Activated CD4-positive, alpha-beta memory T cell treated with anti-CD3 and anti-CD28 coated beads, Interleukin-2, amount 10 ng/mL, durations not matched to agents 7 days and 5 days (primary cell): ENCODE measurements at regions not wholly inside any gene's neighbourhood (a gene's known extent, or its start where the extent isn't known, plus 50 kb on each side); places are given as distances from the start of the nearest gene placed in this dataset.

Source experiments
- CTCF ChIA-PET: fragments of 350-600 bp; sonication (Branson Sonifier 250); formaldehyde crosslinking; loops from one replicate; lab custom pipeline; 2021; ENCODE audit warnings: antibody characterized with exemption, inconsistent platforms; lab: Charles Lee
- POLR2A ChIA-PET: fragments of 350-600 bp; sonication (Branson Sonifier 250); formaldehyde crosslinking; loops from one replicate; lab custom pipeline; 2021; ENCODE audit warnings: antibody characterized with exemption; lab: Charles Lee
- DNase-seq: peaks from one replicate; pipeline ENCODE4 v3.0.0-alpha.2; 2020
- H3K27ac Mint-ChIP-seq: one replicate; pipeline ENCODE4 v1.8.0; 2021; ENCODE audit warnings: mild to moderate bottlenecking, mixed read lengths
- H3K27me3 Mint-ChIP-seq: one replicate; pipeline ENCODE4 v1.8.0; 2021; ENCODE audit warnings: mixed read lengths
- H3K36me3 Mint-ChIP-seq: one replicate; pipeline ENCODE4 v1.8.0; 2021; ENCODE audit warnings: low read depth, mixed read lengths
- H3K4me1 Mint-ChIP-seq: one replicate; pipeline ENCODE4 v1.8.0; 2021; ENCODE audit warnings: mixed read lengths
- H3K4me3 Mint-ChIP-seq: one replicate; pipeline ENCODE4 v1.8.0; 2021; ENCODE audit warnings: mild to moderate bottlenecking, mixed read lengths
- H3K9me3 Mint-ChIP-seq: one replicate; pipeline ENCODE4 v1.8.0; 2021; ENCODE audit warnings: mixed read lengths

DNA sequence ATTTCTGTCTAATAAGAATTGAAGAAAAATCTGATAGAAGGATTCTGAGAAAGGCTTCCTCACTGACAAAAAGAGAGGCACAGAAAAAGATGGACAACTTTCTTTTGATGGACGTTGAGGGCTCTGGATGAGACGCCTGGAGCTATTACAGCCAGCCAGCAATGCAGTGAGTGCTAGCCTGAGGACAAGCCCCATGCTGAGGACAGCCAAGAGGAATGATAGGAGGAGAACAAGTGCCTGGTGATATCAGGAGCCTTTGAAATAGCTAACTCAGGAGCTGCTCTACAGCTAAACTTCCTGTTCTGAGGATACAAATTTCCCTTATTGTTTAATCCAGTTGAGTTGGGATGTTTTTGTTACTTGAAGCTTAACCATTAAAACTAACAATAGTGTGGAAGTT is 212.3 kb downstream of the COG6 start:
- POLR2A ChIA-PET, result no interaction called here
- no peak for DNase-seq
- H3K4me3 Mint-ChIP-seq, result no peak overlapping the region
- no peaks in the 10 kb centered on the region for H3K9me3 Mint-ChIP-seq
- H3K4me1 Mint-ChIP-seq, result no peaks in the 10 kb centered on the region
- H3K27ac Mint-ChIP-seq, result no peak overlapping the region
- CTCF ChIA-PET, result no interaction called here
- no peaks in the 10 kb centered on the region for H3K27me3 Mint-ChIP-seq
- H3K36me3 Mint-ChIP-seq, result no peaks in the 10 kb centered on the region

DNA sequence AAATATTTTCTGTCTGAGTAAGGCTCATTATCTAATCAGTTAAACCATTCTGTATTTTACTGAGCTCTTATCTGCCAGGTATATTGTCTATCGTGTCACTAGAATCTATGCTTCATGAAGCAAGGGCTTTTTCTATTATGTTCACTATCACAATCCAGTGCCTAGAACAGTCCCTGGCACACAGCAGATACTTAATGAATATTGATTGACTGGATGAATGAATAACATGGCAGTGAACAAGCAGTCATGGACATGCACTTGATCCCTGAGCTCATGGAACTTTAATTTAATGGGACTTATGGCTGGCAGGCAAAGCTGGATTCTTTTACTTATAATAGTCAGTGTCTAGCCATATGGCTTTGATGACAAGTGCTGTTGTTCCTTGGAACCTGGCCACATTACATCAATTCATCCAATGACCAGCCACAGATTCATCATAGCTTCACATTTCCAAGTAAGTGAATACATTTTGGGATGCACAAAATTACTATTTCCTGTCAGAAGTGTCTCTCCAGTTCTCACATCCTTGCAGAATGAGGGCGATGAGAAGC is 214.8 kb downstream of the COG6 start:
- Mint-ChIP-seq H3K27me3 (no peaks in the 10 kb centered on the region), H3K27ac (no peak overlapping the region), H3K4me3 (no peak overlapping the region), H3K4me1 (no peaks in the 10 kb centered on the region), H3K9me3 (no peaks in the 10 kb centered on the region), H3K36me3 (no peaks in the 10 kb centered on the region)
- ChIA-PET CTCF (interaction anchor here (0.7 kb wide), 1 partner anchor 10 kb away, joined by 3 read pairs; no protein-coding TSS in a partner anchor), POLR2A (no interaction called here)
- no peak for DNase-seq

DNA sequence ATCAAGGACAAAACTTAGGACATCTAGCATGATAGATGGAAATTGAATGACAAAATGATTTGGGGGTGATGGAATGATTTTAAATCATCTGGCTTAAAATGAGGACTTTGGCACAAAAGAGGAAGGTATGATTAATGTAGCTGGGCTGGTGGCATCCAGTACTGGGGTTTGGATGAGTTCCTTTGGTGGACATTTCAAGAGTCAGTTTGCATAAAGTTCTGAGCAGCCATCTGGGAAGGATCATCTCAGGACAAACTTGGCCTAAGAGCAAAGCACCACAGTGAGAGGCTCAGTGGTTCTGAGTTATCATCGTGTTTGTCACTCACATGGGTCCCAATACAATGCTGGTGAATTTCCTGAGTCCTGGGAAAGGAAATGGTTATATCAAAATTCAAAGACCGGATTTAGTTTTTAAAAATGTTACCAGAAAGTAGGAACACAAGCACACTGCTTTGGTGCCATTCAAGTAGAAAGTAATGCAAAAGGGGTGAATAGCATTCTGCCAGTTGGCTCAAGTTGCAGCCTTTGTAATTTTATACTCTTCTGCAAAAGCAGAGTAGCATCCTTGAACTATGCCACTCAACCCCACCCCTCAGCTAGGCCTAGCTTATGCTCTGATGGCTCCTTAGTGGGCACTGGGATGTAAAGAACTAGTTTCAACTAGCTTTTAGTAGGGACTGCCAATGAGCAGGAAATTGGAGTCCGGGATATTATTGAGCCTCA is 219.0 kb downstream of the COG6 start:
- no peak overlapping the region for H3K27ac Mint-ChIP-seq
- no peak overlapping the region for H3K4me3 Mint-ChIP-seq
- H3K9me3 Mint-ChIP-seq, result no peaks in the 10 kb centered on the region
- no peaks in the 10 kb centered on the region for H3K4me1 Mint-ChIP-seq
- CTCF ChIA-PET, result no interaction called here
- no peak for DNase-seq
- POLR2A ChIA-PET, result no interaction called here
- H3K36me3 Mint-ChIP-seq, result no peaks in the 10 kb centered on the region
- no peaks in the 10 kb centered on the region for H3K27me3 Mint-ChIP-seq

DNA sequence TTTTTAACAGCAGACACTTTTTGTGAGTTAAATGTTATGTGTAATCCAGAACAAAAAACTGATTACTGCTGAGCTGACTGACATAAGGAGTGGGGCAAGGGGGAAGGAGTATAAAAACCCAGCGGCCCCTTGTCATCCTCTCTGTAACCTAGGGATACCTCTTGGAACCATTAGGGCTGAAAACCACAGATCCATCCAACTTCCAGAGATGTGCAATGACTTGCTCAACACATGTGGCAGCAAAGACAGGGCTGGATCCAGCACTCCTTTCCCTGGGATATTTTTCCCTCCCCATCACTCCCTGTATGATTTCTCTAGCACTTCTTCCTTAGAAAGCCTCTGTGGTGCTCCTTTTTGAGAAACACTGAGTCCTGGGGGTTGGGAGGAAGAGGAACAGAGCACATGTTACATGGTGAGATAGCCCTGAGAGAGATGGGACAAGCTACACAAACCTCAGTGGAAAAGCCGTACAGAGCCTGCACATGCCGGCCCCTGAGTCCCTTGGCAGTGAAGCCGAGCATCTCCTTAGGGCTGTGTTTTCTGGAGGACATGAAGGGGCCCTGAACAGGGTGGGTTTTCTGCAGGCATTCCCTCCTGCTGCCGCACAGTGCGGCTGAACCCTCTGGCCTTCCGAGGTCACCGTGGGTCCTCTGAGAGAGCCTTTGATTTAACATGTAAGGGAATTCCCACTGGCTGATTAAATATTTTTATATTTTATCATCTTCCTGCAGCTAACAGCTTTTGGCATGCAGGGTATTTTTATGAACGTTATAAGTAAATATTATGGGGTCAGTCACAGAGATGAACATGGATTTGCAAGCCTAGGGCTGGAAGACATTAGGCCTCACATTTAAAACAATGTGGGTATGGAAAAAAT is 219.9 kb downstream of the COG6 start:
- Mint-ChIP-seq H3K36me3 (no peaks in the 10 kb centered on the region), H3K27me3 (no peaks in the 10 kb centered on the region), H3K27ac (no peak overlapping the region), H3K4me3 (no peak overlapping the region), H3K9me3 (no peaks in the 10 kb centered on the region), H3K4me1 (no peaks in the 10 kb centered on the region)
- CTCF ChIA-PET, result no interaction called here
- POLR2A ChIA-PET, result no interaction called here
- no peak for DNase-seq

DNA sequence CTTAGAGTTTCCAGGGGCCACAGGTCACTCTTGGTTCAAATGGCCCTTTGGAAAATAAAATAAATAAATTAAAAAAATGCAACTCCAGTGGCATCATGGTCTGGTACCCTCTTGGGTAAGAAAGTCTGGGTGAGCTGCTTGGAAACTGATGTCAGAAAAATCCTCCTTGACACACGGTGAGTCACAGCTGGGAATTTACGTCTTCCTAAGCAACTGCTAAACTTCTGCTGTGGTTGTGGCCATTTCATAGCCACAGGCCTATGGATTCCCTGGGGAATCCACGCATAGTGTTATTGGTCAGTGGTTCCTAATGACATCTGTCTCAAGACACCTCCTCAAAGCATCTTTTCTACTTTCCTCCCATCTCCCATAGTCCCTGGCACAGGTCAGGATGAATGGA is 220.8 kb downstream of the COG6 start:
- POLR2A ChIA-PET, result no interaction called here
- Mint-ChIP-seq H3K36me3 (no peaks in the 10 kb centered on the region), H3K9me3 (peaks cover under 1% of the 10 kb centered on the region), H3K4me1 (no peaks in the 10 kb centered on the region), H3K27ac (no peak overlapping the region), H3K27me3 (peaks cover 2% of the 10 kb centered on the region), H3K4me3 (no peak overlapping the region)
- DNase-seq, result no peak
- CTCF ChIA-PET, result interaction anchor here (0.6 kb wide), 1 partner anchor 610 kb away, joined by 3 read pairs; no protein-coding TSS in a partner anchor

DNA sequence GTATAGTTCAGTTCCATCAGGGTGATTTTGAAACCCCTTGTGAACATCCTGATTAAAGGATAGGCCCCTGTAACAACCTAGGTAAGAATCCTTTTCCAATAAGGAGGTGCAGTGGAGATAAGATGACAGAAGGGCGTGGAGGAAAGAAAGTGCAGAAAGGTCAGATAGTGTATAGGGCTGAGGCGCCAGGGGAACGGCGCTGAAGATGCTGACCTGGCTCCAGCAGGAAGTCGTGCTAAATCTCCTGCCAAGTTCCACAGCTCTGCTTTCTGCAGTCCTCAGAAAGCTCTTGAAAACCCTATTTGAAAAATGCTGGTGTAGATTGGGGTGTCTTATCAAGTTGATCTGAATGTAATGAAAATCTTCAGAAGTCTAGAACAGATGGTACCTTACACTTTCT is 221.7 kb downstream of the COG6 start:
- H3K36me3 Mint-ChIP-seq, result no peaks in the 10 kb centered on the region
- ChIA-PET CTCF (no interaction called here), POLR2A (no interaction called here)
- DNase-seq, result no peak
- peaks cover 2% of the 10 kb centered on the region for H3K9me3 Mint-ChIP-seq
- no peak overlapping the region for H3K4me3 Mint-ChIP-seq
- no peak overlapping the region for H3K27ac Mint-ChIP-seq
- no peaks in the 10 kb centered on the region for H3K4me1 Mint-ChIP-seq
- H3K27me3 Mint-ChIP-seq, result peaks cover 6% of the 10 kb centered on the region

DNA sequence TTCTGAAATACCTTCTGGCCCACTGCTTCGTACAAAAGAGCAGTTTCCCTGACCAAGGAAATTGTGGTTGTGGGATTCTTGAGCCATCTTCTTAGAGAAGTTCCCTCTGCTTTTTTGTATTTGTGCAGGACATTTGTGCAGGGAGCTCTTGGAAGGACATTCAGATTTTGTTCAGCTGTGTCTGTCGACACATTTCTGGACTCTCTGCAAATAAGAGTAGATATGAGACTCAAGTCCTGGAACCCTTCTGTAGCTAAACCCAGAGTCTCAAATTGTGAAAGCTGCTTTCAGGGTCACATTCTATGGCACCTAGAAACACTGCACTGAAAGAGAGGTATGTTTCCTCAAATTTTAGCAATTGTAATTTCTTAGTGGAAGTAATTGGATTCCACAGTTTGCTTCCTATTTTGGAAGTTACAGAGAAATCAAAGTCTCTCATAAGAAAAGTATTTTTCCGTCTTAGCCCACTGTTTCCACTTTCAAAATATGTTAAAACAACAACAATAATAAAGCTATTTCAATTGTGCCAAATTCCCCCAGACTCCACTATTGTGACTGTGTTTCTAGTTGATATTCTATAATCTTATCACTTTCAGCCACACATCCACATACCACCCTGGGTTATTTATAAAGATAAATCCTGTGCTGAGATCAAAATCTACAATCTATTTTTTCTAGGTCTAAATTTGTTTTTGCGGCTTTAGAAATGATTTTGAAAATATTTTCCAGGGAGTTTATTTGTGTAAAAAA is 224.0 kb downstream of the COG6 start:
- CTCF ChIA-PET, result no interaction called here
- peaks cover 18% of the 10 kb centered on the region for H3K9me3 Mint-ChIP-seq
- peaks cover 6% of the 10 kb centered on the region for H3K27me3 Mint-ChIP-seq
- no peak overlapping the region for H3K27ac Mint-ChIP-seq
- no peaks in the 10 kb centered on the region for H3K4me1 Mint-ChIP-seq
- peaks cover 7% of the 10 kb centered on the region for H3K36me3 Mint-ChIP-seq
- POLR2A ChIA-PET, result no interaction called here
- DNase-seq, result no peak
- H3K4me3 Mint-ChIP-seq, result no peak overlapping the region

DNA sequence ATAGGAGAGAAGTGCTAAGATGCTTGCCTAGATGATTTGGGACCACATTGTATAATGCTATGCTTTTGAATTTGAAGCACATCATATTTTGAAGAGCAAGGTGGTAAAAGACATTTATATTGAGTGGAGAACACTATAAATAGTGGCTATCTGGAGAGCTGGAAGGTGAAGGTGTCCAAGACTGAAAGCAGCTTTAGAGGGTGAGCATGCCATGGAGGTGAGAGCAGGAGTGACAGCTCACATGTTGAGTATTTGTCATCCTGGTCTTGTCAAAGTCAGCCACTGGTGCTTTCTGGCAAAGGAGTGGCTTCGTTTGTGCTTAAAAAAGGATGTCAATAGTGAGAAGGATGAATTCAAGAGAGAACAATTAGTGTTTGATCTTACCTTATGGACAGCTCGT is 225.9 kb downstream of the COG6 start:
- ChIA-PET POLR2A (no interaction called here), CTCF (interaction anchor here (1.6 to 2.5 kb wide), 2 partner anchors 10 to 61 kb away, joined by 3 to 7 read pairs; no protein-coding TSS in a partner anchor)
- no peak overlapping the region for H3K4me3 Mint-ChIP-seq
- no peak overlapping the region for H3K27ac Mint-ChIP-seq
- H3K36me3 Mint-ChIP-seq, result peaks cover 7% of the 10 kb centered on the region
- no peaks in the 10 kb centered on the region for H3K4me1 Mint-ChIP-seq
- peaks cover 6% of the 10 kb centered on the region for H3K27me3 Mint-ChIP-seq
- peaks cover 20% of the 10 kb centered on the region for H3K9me3 Mint-ChIP-seq
- no peak for DNase-seq

DNA sequence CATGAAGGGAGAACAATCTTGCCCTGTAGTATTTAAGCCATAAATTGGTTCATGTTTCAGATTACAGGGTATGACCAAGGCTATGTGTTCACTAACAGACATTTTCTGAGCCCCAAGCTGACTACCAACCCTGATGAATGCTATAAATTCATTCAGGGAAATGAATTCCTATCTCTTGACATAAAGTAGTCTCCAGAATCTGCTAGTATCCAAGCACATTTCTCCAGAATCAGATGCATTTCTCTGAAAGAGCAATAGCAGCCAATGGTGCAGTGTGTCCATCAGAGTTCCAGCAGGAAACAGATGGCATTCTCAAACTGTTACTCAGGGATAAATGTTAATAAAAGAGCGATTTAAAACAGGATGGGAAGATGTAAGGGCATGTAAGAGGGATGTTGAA is 226.4 kb downstream of the COG6 start:
- CTCF ChIA-PET, result interaction anchor here (1.6 to 2.5 kb wide), 2 partner anchors 10 to 60 kb away, joined by 3 to 7 read pairs; no protein-coding TSS in a partner anchor
- H3K27me3 Mint-ChIP-seq, result peaks cover 6% of the 10 kb centered on the region
- H3K4me3 Mint-ChIP-seq, result no peak overlapping the region
- DNase-seq, result no peak
- no peaks in the 10 kb centered on the region for H3K4me1 Mint-ChIP-seq
- H3K27ac Mint-ChIP-seq, result no peak overlapping the region
- peaks cover 7% of the 10 kb centered on the region for H3K36me3 Mint-ChIP-seq
- peaks cover 20% of the 10 kb centered on the region for H3K9me3 Mint-ChIP-seq
- POLR2A ChIA-PET, result no interaction called here

DNA sequence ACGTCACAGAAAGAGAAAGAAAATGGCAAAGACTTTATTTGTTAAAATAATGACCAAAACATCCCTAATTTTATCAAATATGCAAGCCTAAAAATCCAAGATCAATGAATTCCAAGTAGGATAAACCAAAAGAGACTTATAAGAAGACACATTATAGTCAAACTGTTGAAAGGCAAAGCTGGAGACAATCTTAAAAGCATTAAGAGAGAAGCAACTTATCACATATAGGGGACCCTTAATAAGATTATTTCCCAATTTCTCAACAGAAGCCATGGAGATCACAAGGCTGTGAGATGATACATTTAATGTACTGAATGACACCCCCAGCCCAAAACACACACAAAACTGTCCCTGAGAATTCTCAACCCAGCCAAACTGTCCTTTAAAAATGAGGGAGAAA is 228.7 kb downstream of the COG6 start:
- H3K4me3 Mint-ChIP-seq, result no peak overlapping the region
- H3K9me3 Mint-ChIP-seq, result peaks cover 20% of the 10 kb centered on the region
- no peak overlapping the region for H3K27ac Mint-ChIP-seq
- peaks cover 7% of the 10 kb centered on the region for H3K36me3 Mint-ChIP-seq
- peaks cover 6% of the 10 kb centered on the region for H3K27me3 Mint-ChIP-seq
- CTCF ChIA-PET, result no interaction called here
- no peaks in the 10 kb centered on the region for H3K4me1 Mint-ChIP-seq
- POLR2A ChIA-PET, result no interaction called here
- no peak for DNase-seq

DNA sequence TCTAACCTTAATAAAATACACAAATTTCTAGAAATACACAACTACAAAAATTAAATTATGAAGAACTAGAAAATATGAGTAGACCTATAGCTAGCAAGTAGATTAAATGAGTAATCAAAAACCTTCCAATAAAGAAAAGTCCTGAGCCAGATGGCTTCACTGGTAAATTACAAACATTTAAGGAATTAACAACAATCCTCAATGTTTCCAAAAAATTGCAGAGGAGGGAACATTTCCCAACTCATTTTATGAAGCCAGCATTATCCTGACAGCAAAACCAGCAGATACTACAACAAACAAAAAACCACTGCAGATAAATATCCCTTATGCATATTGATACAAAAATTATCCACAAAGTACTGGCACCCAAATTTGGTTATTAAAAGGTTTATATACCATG is 230.9 kb downstream of the COG6 start:
- ChIA-PET POLR2A (no interaction called here), CTCF (no interaction called here)
- no peaks in the 10 kb centered on the region for H3K4me1 Mint-ChIP-seq

DNA sequence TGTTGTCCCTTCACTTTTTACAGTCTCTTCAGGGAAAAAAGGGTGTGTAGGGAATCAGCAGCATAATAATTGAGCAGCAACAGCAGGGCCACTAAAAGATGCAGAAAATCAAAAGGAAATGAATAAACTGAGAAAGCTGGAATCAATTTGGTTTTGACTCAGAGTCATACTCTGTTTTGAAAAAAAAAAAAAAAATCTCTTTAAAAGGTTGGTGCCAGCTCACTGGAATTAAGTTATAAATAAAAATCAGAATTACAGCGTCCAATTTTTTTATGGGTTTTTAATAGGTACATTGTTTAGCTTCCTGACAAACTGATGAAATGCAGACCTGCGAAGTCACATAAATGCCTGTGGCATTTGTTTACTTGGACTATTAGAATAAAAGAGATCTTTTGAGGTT is 231.9 kb downstream of the COG6 start:
- no peak for DNase-seq
- Mint-ChIP-seq H3K36me3 (peaks cover 7% of the 10 kb centered on the region), H3K9me3 (peaks cover 18% of the 10 kb centered on the region), H3K27me3 (no peaks in the 10 kb centered on the region), H3K4me1 (peaks cover 8% of the 10 kb centered on the region), H3K4me3 (no peak overlapping the region), H3K27ac (no peak overlapping the region)
- ChIA-PET POLR2A (no interaction called here), CTCF (no interaction called here)

More for the DNA sequence above, 230.9 kb downstream of the COG6 start:
- peaks cover 7% of the 10 kb centered on the region for H3K36me3 Mint-ChIP-seq
- no peak for DNase-seq
- no peak overlapping the region for H3K27ac Mint-ChIP-seq
- peaks cover 4% of the 10 kb centered on the region for H3K27me3 Mint-ChIP-seq
- H3K9me3 Mint-ChIP-seq, result peaks cover 19% of the 10 kb centered on the region
- H3K4me3 Mint-ChIP-seq, result no peak overlapping the region
